CD4-positive, alpha-beta memory T cell (primary cell): ENCODE measurements at regions not wholly inside any gene's neighbourhood (a gene's known extent, or its start where the extent isn't known, plus 50 kb on each side); places are given as distances from the start of the nearest gene placed in this dataset.

ENCODE experiments used
- CTCF ChIA-PET: fragments of 350-600 bp; sonication (Branson Sonifier 250); formaldehyde crosslinking; loops from one replicate; lab custom pipeline; 2021; ENCODE audit warnings: inconsistent platforms; ENCODE audit not compliant: partially characterized antibody; lab: Charles Lee
- POLR2A ChIA-PET: fragments of 350-600 bp; sonication (Branson Sonifier 250); formaldehyde crosslinking; loops from one replicate; lab custom pipeline; 2021; ENCODE audit not compliant: partially characterized antibody; lab: Charles Lee
- DNase-seq, 5 donors: peaks; one replicate each; pipeline versions ENCODE4 v3.0.0 to v3.0.0-alpha.2; 2020 to 2022; ENCODE audit warnings: mixed read lengths in 1 of 5
- H3K27ac ChIP-seq: one replicate; pipeline ENCODE4 v1.7.0; 2013; ENCODE audit warnings: low read depth, low read length
- H3K27me3 ChIP-seq: 2 replicates; pipeline ENCODE4 v1.7.0; 2013; ENCODE audit warnings: mild to moderate bottlenecking, low read length, moderate library complexity; ENCODE audit not compliant: insufficient read depth
- H3K36me3 ChIP-seq: 2 replicates; pipeline ENCODE4 v1.7.0; 2013; ENCODE audit warnings: mild to moderate bottlenecking, low read length, moderate library complexity; ENCODE audit not compliant: insufficient read depth
- H3K4me1 ChIP-seq: 2 replicates; pipeline ENCODE4 v1.7.0; 2013; ENCODE audit warnings: mild to moderate bottlenecking, low read length, moderate library complexity; ENCODE audit not compliant: insufficient read depth
- H3K4me3 ChIP-seq, 2 donors: one replicate each; pipeline ENCODE4 v1.7.0; 2013; ENCODE audit warnings: low read length in 2 of 2, mild to moderate bottlenecking in 1 of 2
- H3K9me3 ChIP-seq, 2 donors: one replicate each; pipeline ENCODE4 v1.7.0; 2013; ENCODE audit warnings: low read length in 2 of 2, control low read depth in 1 of 2; ENCODE audit not compliant: control insufficient read depth in 1 of 2
- H3K27ac Mint-ChIP-seq, 7 donors: one replicate each; pipeline ENCODE4 v1.8.0; 2020 to 2021; ENCODE audit warnings: mixed read lengths in 7 of 7, mild to moderate bottlenecking in 6 of 7, inconsistent platforms in 3 of 7, moderate library complexity in 3 of 7
- H3K27me3 Mint-ChIP-seq, 2 donors: one replicate each; pipeline ENCODE4 v1.8.0; 2020 to 2021; ENCODE audit warnings: mixed read lengths in 2 of 2
- H3K36me3 Mint-ChIP-seq, 2 donors: one replicate each; pipeline ENCODE4 v1.8.0; 2020 to 2021; ENCODE audit warnings: mixed read lengths in 2 of 2, inconsistent platforms in 1 of 2, mild to moderate bottlenecking in 1 of 2
- H3K4me1 Mint-ChIP-seq, 4 donors: one replicate each; pipeline ENCODE4 v1.8.0; 2020 to 2021; ENCODE audit warnings: mixed read lengths in 4 of 4, mild to moderate bottlenecking in 1 of 4
- H3K4me3 Mint-ChIP-seq, 8 donors: one replicate each; pipeline ENCODE4 v1.8.0; 2020 to 2021; ENCODE audit warnings: mixed read lengths in 8 of 8, mild to moderate bottlenecking in 7 of 8, moderate library complexity in 6 of 8, inconsistent platforms in 3 of 8
- H3K9me3 Mint-ChIP-seq, 8 donors: one replicate each; pipeline ENCODE4 v1.8.0; 2020 to 2021; ENCODE audit warnings: mixed read lengths in 8 of 8, mild to moderate bottlenecking in 5 of 8, inconsistent platforms in 3 of 8, moderate library complexity in 1 of 8
- intact Hi-C: fragments of 100-400 bp; cut with micrococcal nuclease; formaldehyde crosslinking; loops from one replicate; pipeline ENCODE4 v1.15.1; 2023

DNA sequence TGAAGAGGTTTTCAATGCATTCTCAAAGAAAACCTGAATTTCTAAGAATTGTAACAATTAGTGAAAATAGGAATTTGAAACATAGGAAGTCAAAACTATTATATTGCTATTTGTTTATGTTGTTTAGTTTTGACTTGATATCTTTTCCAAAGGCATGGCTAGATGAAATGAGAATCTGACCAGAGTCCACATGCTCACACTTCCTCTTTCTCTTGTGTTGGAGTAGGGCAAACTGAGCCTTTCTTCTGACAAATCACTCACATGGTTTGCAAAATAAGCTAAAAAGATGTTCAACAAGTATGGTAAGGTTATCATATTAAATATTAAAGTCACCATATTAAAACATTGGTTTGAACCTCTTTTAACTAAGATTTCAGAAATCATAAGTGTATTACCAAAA lies 512.6 kb downstream of the ISL1 start:
- intact Hi-C loops: no loop called here
- Histone ChIP-seq H3K27me3 (no peaks in the 10 kb centered on the region), H3K4me3 (no peak overlapping the region), H3K4me1 (no peaks in the 10 kb centered on the region), H3K9me3 (no peaks in the 10 kb centered on the region), H3K36me3 (no peaks in the 10 kb centered on the region), H3K27ac (no peak overlapping the region)
- Mint-ChIP-seq H3K27ac (no peak overlapping the region), H3K27me3 (no peaks in the 10 kb centered on the region), H3K36me3 (no peaks in the 10 kb centered on the region), H3K9me3 (peaks cover 2 to 12% (median 4%) of the 10 kb centered on the region in 8 donors), H3K4me3 (no peak overlapping the region), H3K4me1 (no peaks in the 10 kb centered on the region)
- ChIA-PET POLR2A (no interaction called here), CTCF (no interaction called here)
- no peak for DNase-seq

DNA sequence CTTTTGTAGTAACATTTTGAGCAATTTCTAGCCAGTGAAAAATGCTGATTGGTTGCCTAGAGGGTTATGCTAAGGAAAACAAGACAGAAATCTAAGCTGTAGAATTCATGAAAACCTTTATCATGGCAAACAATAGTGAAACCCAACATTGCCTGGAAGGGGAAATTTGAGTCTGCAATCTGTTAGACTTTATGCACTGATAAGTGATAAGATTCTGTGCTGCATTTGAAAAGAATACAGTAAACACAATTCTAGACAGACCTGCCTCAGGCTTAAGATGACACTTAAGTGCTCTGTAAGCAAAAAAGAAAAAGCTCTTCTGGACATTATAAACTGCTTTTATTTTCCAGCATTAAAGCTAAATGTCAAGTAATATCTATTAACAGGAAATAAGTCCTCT lies 519.3 kb downstream of the ISL1 start:
- no peaks in the 10 kb centered on the region for H3K27me3 Mint-ChIP-seq
- POLR2A ChIA-PET: no interaction called here
- Histone ChIP-seq H3K4me1 (no peaks in the 10 kb centered on the region), H3K27me3 (no peaks in the 10 kb centered on the region), H3K36me3 (no peaks in the 10 kb centered on the region), H3K9me3 (no peaks in the 10 kb centered on the region), H3K27ac (no peak overlapping the region), H3K4me3 (no peak overlapping the region)
- no peak for DNase-seq
- no peak overlapping the region for H3K4me3 Mint-ChIP-seq
- intact Hi-C loops: no loop called here
- H3K9me3 Mint-ChIP-seq: peaks cover 0 to 7% (median 2%) of the 10 kb centered on the region in 8 donors
- no peaks in the 10 kb centered on the region for H3K36me3 Mint-ChIP-seq
- CTCF ChIA-PET: no interaction called here
- no peaks in the 10 kb centered on the region for H3K4me1 Mint-ChIP-seq
- no peak overlapping the region for H3K27ac Mint-ChIP-seq

DNA sequence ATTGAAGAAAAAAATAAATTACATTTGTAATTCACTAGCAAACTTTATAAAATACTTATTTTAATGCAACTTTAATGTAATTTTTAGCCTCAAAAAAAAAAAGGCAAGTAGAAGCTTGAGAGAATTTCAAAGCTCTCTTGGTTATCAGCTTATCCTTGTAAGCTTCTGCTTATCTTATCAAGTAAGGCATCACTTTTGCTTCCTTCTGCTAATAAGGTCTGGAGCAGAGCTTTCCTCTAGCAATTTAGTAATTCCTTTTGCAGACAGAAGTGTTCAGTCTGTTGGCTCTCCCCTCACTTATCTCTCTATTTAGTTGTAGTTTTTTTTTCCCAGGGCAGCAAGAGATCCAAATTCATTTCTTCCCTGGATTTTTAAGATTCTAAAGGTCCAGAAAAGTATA lies 525.0 kb downstream of the ISL1 start:
- DNase-seq: no peak
- intact Hi-C loops: no loop called here
- no peaks in the 10 kb centered on the region for H3K4me1 ChIP-seq
- no peaks in the 10 kb centered on the region for H3K27me3 ChIP-seq
- no peak overlapping the region for H3K4me3 Mint-ChIP-seq
- no peaks in the 10 kb centered on the region for H3K27me3 Mint-ChIP-seq
- H3K36me3 ChIP-seq: no peaks in the 10 kb centered on the region
- CTCF ChIA-PET: no interaction called here
- H3K4me3 ChIP-seq: no peak overlapping the region
- H3K27ac ChIP-seq: no peak overlapping the region
- H3K9me3 ChIP-seq: no peaks in the 10 kb centered on the region
- H3K27ac Mint-ChIP-seq: no peak overlapping the region
- POLR2A ChIA-PET: no interaction called here
- H3K9me3 Mint-ChIP-seq: peaks cover 0 to 16% (median 7%) of the 10 kb centered on the region in 8 donors
- H3K4me1 Mint-ChIP-seq: no peaks in the 10 kb centered on the region
- no peaks in the 10 kb centered on the region for H3K36me3 Mint-ChIP-seq

DNA sequence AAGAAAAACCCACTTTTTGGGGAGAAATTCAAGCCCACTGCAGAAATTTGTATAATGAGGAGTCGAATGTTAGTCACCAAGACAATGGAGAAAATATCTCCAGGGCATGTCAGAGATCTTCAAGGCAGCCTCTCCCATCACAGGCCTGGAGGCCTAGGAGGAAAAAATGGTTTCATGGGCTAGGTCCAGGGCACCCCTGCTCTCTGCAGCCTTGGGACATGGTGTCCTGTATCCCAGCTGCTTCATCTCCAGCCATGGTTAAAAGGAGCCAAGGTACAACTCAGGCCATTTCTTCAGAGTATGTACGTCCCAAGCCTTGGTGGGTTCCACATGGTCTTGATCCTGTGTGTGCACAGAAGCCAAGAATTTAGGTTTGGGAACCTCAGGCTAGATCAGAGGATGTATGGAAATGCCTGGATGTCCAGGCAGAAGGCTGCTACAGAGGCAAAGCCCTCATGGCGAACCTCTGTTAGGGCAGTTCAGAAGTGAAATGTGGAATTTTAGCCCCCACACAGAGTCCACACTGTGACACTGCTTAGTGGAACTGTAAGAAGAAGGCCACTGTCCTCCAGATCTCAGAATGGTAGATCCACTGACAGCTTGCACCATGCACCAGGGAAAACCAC lies 561.4 kb downstream of the ISL1 start:
- H3K4me3 Mint-ChIP-seq: no peak overlapping the region
- H3K36me3 Mint-ChIP-seq: peaks cover 0 to 3% of the 10 kb centered on the region in 2 donors
- no peaks in the 10 kb centered on the region for H3K36me3 ChIP-seq
- no peaks in the 10 kb centered on the region for H3K27me3 ChIP-seq
- no peaks in the 10 kb centered on the region for H3K27me3 Mint-ChIP-seq
- ChIA-PET POLR2A (no interaction called here), CTCF (no interaction called here)
- no peaks in the 10 kb centered on the region for H3K4me1 Mint-ChIP-seq
- no peak overlapping the region for H3K4me3 ChIP-seq
- no peaks in the 10 kb centered on the region for H3K4me1 ChIP-seq
- H3K9me3 ChIP-seq: peaks cover 0 to 4% of the 10 kb centered on the region in 2 donors
- intact Hi-C loops: no loop called here
- H3K27ac Mint-ChIP-seq: no peak overlapping the region
- DNase-seq: no peak
- peaks cover 0 to 21% (median 17%) of the 10 kb centered on the region in 8 donors for H3K9me3 Mint-ChIP-seq
- no peak overlapping the region for H3K27ac ChIP-seq

DNA sequence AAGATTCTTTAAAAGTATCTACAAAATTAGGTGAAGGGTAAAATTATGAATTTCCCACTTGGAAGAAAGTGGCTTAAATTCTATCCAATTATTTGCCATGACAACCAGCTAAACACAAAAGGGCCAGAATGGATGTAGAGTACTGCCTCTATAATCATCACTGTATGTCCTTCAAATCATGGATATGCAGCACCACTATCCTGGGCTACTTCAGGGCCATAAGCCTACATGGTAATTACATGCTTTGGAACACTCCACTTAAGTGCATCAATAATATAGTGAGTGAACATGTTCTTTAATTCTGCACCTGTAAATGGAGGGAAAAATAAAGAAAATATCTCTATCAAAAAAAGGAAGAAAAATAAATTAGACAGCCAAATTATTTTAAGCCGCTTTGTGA lies 575.2 kb downstream of the ISL1 start:
- ChIA-PET POLR2A (no interaction called here), CTCF (no interaction called here)
- Histone ChIP-seq H3K27ac (no peak overlapping the region), H3K4me3 (no peak overlapping the region), H3K4me1 (no peaks in the 10 kb centered on the region), H3K27me3 (no peaks in the 10 kb centered on the region), H3K36me3 (no peaks in the 10 kb centered on the region), H3K9me3 (no peaks in the 10 kb centered on the region)
- Mint-ChIP-seq H3K36me3 (no peaks in the 10 kb centered on the region), H3K4me3 (no peak overlapping the region), H3K27me3 (no peaks in the 10 kb centered on the region), H3K9me3 (peaks cover 0 to 10% (median 4%) of the 10 kb centered on the region in 8 donors), H3K27ac (no peak overlapping the region), H3K4me1 (no peaks in the 10 kb centered on the region)
- intact Hi-C loops: no loop called here
- DNase-seq: no peak

DNA sequence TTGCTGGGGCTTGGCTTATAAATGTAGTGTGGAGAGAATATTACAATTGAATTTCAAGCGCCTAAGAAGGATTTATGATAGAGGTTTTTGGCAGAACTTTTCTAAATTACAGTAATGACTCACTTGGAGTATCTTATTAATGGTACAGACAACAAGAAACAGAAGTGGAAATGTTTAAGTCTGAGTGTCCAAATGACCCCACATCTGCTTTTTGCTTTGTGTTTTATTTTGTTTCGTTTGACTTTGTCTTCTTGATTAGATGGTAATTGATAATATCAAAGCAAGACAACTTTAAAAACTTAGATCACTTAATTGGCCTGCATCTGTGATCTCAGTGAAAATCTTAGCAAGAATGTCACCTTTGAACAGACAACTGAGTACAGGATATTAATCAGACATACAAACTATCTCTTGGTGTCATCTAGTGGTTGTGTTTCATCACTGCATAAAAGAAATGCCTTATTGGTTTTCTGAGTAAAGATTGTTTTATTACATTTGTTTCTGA lies 577.4 kb downstream of the ISL1 start:
- Histone ChIP-seq H3K36me3 (no peaks in the 10 kb centered on the region), H3K4me3 (no peak overlapping the region), H3K27me3 (no peaks in the 10 kb centered on the region), H3K4me1 (no peaks in the 10 kb centered on the region), H3K27ac (no peak overlapping the region), H3K9me3 (no peaks in the 10 kb centered on the region)
- H3K4me3 Mint-ChIP-seq: no peak overlapping the region
- ChIA-PET CTCF (no interaction called here), POLR2A (no interaction called here)
- no peaks in the 10 kb centered on the region for H3K36me3 Mint-ChIP-seq
- H3K9me3 Mint-ChIP-seq: peaks cover 0 to 9% (median under 1%) of the 10 kb centered on the region in 8 donors
- intact Hi-C loops: no loop called here
- H3K4me1 Mint-ChIP-seq: no peaks in the 10 kb centered on the region
- no peaks in the 10 kb centered on the region for H3K27me3 Mint-ChIP-seq
- no peak overlapping the region for H3K27ac Mint-ChIP-seq
- DNase-seq: no peak

DNA sequence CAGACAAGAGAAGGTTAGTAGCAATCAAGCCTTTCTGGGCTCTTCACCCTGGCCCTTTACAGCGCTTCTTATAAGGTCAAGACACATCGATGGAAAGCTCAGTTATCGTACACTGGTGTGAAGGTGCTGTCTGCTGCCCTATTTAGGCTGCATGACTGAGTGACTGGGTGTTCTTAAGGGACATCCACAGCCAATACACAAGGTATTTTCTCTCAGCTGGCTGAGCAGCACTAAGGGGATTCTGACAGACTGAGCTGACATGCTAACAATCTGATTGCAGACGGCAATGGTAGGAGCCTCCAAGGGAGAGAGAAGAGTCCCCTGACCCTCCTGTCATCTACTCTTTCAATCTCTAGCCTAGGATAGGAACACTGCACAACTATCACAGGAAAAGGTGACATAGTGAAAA lies 577.9 kb downstream of the ISL1 start:
- Histone ChIP-seq H3K4me3 (no peak overlapping the region), H3K27ac (no peak overlapping the region), H3K36me3 (no peaks in the 10 kb centered on the region), H3K4me1 (no peaks in the 10 kb centered on the region), H3K9me3 (no peaks in the 10 kb centered on the region), H3K27me3 (no peaks in the 10 kb centered on the region)
- H3K9me3 Mint-ChIP-seq: peaks cover 0 to 6% (median under 1%) of the 10 kb centered on the region in 8 donors
- DNase-seq: no peak
- no peaks in the 10 kb centered on the region for H3K4me1 Mint-ChIP-seq
- ChIA-PET CTCF (no interaction called here), POLR2A (no interaction called here)
- no peaks in the 10 kb centered on the region for H3K36me3 Mint-ChIP-seq
- no peak overlapping the region for H3K27ac Mint-ChIP-seq
- H3K4me3 Mint-ChIP-seq: no peak overlapping the region
- intact Hi-C loops: no loop called here
- no peaks in the 10 kb centered on the region for H3K27me3 Mint-ChIP-seq
